Stomach (tissue), 8 donors: ENCODE measurements at regions not wholly inside any gene's neighbourhood (a gene's known extent, or its start where the extent isn't known, plus 50 kb on each side); places are given as distances from the start of the nearest gene placed in this dataset.

Experiments
- DNase-seq, 2 donors: peaks; one replicate each; pipeline versions ENCODE4 v3.0.0 to v3.0.0-alpha.2; 2013 to 2019
- H3K27ac ChIP-seq, 5 donors: fragments of 200-600 bp in 4 of 5; sonication (generic) in 4 of 5; one replicate each; pipeline ENCODE4 v1.5.1; 2013 to 2019; ENCODE audit warnings: mild to moderate bottlenecking in 1 of 5, moderate library complexity in 1 of 5
- H3K27me3 ChIP-seq, 3 donors: fragments of 200-600 bp; sonication (generic); one replicate each; pipeline ENCODE4 v1.5.1; 2017 to 2019; ENCODE audit warnings: mixed run types in 1 of 3
- H3K36me3 ChIP-seq, 4 donors: fragments of 200-600 bp; sonication (generic); 1 replicate in 3 of 4; 2 replicates in 1 of 4; pipeline ENCODE4 v1.5.1; 2016 to 2019
- H3K4me1 ChIP-seq, 4 donors: fragments of 200-600 bp; sonication (generic); one replicate each; pipeline ENCODE4 v1.5.1; 2016 to 2019
- H3K4me3 ChIP-seq, 4 donors: fragments of 200-600 bp; sonication (generic) in 3 of 4; one replicate each; pipeline ENCODE4 v1.5.1; 2016 to 2019; ENCODE audit warnings: mild to moderate bottlenecking in 1 of 4
- H3K9me3 ChIP-seq, 4 donors: fragments of 200-600 bp; sonication (generic); one replicate each; pipeline ENCODE4 v1.5.1; 2016 to 2019
- CTCF ChIP-seq, 7 experiments: fragments of 450-650 bp in 4 of 7; fragments of 200-600 bp in 3 of 7; sonication (generic) in 3 of 7; IDR thresholded peaks; one replicate each; pipeline ENCODE4 v1.5.1; 2016 to 2019; ENCODE audit warnings: antibody characterized with exemption in 7 of 7, control low read depth in 2 of 7, mild to moderate bottlenecking in 1 of 7
- EP300 ChIP-seq: sonication (generic); formaldehyde crosslinking; IDR thresholded peaks from one replicate; pipeline ENCODE4 v1.6.1; 2017; ENCODE audit warnings: antibody characterized with exemption
- POLR2A ChIP-seq, 4 donors: fragments of 450-650 bp; IDR thresholded peaks; one replicate each; pipeline ENCODE4 v1.6.1; 2016; ENCODE audit warnings: antibody characterized with exemption in 4 of 4, control low read depth in 2 of 4, mild to moderate bottlenecking in 1 of 4, moderate library complexity in 1 of 4
- POLR2AphosphoS5 ChIP-seq, 3 donors: sonication (generic); formaldehyde crosslinking; IDR thresholded peaks; one replicate each; pipeline ENCODE4 v1.6.1; 2016; ENCODE audit warnings: antibody characterized with exemption in 3 of 3
- WGBS, 5 donors: extraction: QIAGEN DNeasy Blood & Tissue Kit in 3 of 5; methylation state at CpG; one replicate each; pipeline versions ENCODE4 v1.1.5 to v1.1.7; 2013 to 2018; 5-methylcytosine and 5-hydroxymethylcytosine counted together
- intact Hi-C: fragments of 100-400 bp; cut with DNase I; formaldehyde crosslinking; loops from one replicate; pipeline ENCODE4 v1.15.1; 2023; ENCODE audit warnings: low total_unique reads
- donor health status: healthy with polysubstance abuse.
- donor health status: Bipolar disorder and iron deficiency.
- donor health status: healthy.

DNA sequence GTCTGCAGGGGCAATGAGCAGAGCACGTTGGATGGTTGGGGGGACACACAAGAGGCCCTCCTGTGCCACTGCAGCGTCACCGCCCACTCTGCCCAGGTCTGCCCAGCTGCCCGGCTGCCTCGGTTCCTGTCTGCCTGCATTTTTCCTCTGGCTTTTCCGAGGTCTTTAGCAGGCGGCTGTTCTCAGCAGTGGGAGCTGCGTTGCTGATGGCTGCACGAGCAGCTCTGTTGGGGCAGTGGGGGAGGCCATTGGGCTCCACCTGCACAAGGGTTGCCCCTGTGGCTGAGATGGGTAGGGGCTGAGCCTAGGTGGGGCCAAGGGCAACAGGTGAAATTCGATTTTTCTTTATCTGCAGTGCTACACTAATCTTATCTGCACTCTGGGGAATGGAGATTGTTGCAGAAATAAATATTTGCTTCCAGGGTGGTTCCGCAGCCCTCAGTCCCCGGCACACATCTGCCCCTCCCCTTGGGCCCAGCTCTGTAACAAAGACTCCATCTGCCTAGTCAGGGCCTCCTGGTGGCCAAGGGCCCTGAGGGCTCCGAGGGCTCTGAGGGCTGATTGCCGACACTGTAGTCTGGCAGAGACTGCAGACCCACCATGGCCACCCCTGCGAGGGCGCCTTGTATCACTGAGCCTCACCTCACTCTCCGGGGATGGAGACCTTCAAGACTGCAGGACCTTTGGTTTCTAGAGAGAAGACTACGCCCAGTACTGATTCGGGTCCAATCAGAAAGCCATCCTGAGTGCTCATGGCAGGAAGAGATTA, 141.7 kb upstream of the SHH start:
- no peak overlapping the region for H3K4me3 ChIP-seq
- peak overlapping the region; percentile 83 to 89 (median 87) for H3K27ac ChIP-seq
- H3K9me3 ChIP-seq: no peaks in the 10 kb centered on the region
- H3K4me1 ChIP-seq: peaks cover 15 to 37% (median 27%) of the 10 kb centered on the region in 4 donors
- no peak for TF ChIP-seq EP300
- peak in 2 of 3 donors; percentile 61 to 74 for TF ChIP-seq POLR2AphosphoS5 (IDR thresholded peaks at IDR 0.05)
- peak in 4 of 7 experiments; percentile 17 to 76 (median 50) for TF ChIP-seq CTCF (IDR thresholded peaks at IDR 0.05)
- TF ChIP-seq POLR2A (IDR thresholded peaks at IDR 0.05): no peak
- intact Hi-C loops: no loop called here
- peaks cover 0 to under 1% (median 0%) of the 10 kb centered on the region in 3 donors for H3K27me3 ChIP-seq
- H3K36me3 ChIP-seq: no peaks in the 10 kb centered on the region
- 33 to 48% (median 43%) methylated on average over 18 to 19 of the region's 19 CpGs for WGBS, 5 donors
- peak; percentile 82 to 88 for DNase-seq

GRCh38 chr7:155953501-155953778, 141.2 kb upstream of the SHH start:
- H3K27me3 ChIP-seq: peaks cover 0 to 6% (median 0%) of the 10 kb centered on the region in 3 donors
- peak in 1 of 2 donors; percentile 21 for DNase-seq
- WGBS, 5 donors: 59 to 83% (median 78%) methylated on average over 4 to 5 of the region's 5 CpGs
- no peaks in the 10 kb centered on the region for H3K9me3 ChIP-seq
- peak overlapping the region; percentile 73 to 89 (median 87) for H3K27ac ChIP-seq
- H3K4me1 ChIP-seq: peaks cover 15 to 37% (median 29%) of the 10 kb centered on the region in 4 donors
- no peak for TF ChIP-seq POLR2AphosphoS5 (IDR thresholded peaks at IDR 0.05)
- TF ChIP-seq EP300: no peak
- TF ChIP-seq CTCF (IDR thresholded peaks at IDR 0.05): no peak
- no peak for TF ChIP-seq POLR2A (IDR thresholded peaks at IDR 0.05)
- H3K4me3 ChIP-seq: no peak overlapping the region
- intact Hi-C loops: no loop called here
- H3K36me3 ChIP-seq: no peaks in the 10 kb centered on the region

DNA sequence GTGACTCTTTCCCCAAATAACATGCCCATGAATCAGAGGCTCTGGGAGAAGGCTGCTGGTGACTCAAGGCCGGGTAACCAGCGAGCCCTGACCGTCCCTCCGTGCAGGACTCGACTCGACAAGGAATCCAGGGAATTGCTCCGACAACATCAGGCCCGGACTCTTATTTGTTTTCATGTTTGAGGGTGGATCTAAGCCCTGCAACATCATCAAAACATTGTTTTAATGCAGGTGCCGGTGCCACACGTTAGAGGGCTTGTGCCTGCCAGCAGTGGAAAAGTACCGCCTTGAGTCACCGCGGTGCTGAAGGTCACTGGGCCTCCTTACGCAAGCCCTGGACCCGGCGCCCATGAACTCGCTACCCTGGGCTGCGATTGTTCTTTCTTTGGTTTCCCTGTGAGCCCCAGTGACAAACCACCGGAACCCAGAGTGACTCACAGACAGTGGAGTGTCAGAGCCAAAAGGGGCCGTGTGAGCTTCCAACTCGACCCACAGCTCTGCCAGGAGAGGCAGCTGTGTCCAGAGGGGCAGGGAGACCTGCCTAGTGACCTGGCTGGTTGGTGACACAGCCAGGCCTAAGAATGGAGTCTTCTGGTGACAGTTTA, 139.4 kb upstream of the SHH start:
- TF ChIP-seq POLR2A (IDR thresholded peaks at IDR 0.05) (no peak), POLR2AphosphoS5 (IDR thresholded peaks at IDR 0.05) (peak in 2 of 3 donors; percentile 40 to 65)
- DNase-seq: peak; percentile 82 to 90
- Histone ChIP-seq H3K27me3 (peaks cover 0 to 9% (median 0%) of the 10 kb centered on the region in 3 donors), H3K4me1 (peaks cover 15 to 37% (median 31%) of the 10 kb centered on the region in 4 donors), H3K4me3 (no peak overlapping the region), H3K27ac (peak overlapping the region; percentile 83 to 92 (median 88)), H3K9me3 (no peaks in the 10 kb centered on the region), H3K36me3 (no peaks in the 10 kb centered on the region)
- WGBS, 5 donors: 29 to 67% (median 38%) methylated on average over 10 to 21 of the region's 21 CpGs
- intact Hi-C loops: no loop called here

DNA sequence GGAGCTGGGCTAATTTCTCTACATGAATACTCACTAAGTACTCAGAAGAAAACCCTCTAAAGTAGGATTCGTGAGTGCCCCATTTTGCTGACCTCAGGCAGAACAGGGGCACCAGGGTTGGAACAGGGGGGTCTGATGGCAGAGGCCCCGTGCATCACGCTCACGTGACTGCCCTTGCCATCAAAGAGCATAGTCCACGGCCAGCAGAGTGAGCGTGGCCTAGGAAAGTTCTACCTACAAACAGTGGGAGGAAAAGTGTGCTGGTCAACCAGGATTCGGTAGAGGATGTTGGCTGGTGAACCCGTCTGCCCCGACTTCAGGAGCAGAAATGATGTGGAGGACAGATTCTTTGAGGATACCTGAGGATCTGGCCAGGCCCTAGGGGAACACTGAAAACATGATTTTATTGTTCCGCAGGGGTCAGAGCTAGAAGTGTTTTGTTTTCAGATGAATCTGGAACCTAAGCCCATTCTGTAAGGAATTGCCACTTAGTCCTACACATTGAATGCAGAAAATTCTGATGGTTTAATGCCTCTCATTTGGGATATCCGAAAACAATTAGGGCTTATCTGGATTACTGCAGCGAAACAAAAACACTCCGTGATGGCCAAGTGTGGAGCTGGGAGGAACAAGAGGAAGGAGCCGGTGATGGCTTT, 138.8 kb upstream of the SHH start:
- WGBS, 5 donors: 68 to 77% (median 74%) methylated on average over 14 of the region's 14 CpGs
- intact Hi-C loops: no loop called here
- Histone ChIP-seq H3K27ac (peak overlapping the region; percentile 83 to 92 (median 88)), H3K27me3 (peaks cover 0 to 9% (median 0%) of the 10 kb centered on the region in 3 donors), H3K4me1 (peaks cover 15 to 37% (median 31%) of the 10 kb centered on the region in 4 donors), H3K4me3 (no peak overlapping the region), H3K9me3 (peaks cover 0 to 2% (median 0%) of the 10 kb centered on the region in 4 donors), H3K36me3 (no peaks in the 10 kb centered on the region)
- DNase-seq: peak in 1 of 2 donors; percentile 25
- TF ChIP-seq POLR2A (IDR thresholded peaks at IDR 0.05): no peak
- no peak for TF ChIP-seq POLR2AphosphoS5 (IDR thresholded peaks at IDR 0.05)
- TF ChIP-seq EP300: no peak
- TF ChIP-seq CTCF (IDR thresholded peaks at IDR 0.05): no peak
